ENCODE measurements at regions not wholly inside any gene's neighbourhood (a gene's known extent, or its start where the extent isn't known, plus 50 kb on each side); places are given as distances from the start of the nearest gene placed in this dataset.

DNA sequence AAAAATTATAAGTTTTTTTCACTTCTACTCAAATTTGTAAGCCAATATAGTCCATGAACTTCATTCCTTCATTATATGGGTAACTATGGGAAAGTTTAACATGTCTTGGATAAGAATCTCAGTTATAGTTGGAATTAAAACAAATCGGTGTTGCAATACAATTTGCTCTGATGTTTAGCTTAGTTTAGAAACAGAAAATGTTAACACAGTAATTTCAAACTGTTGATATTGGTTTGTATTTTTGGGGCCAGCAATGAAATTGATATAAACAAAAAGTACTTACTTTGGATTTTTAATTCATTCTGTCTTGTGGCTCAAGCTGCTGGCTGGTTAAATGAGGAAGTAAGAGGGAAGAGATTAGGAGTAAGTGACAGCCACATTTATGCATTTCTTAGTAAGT is 368.5 kb upstream of the NT5C1B start:
- TF ChIP-seq, protein P1, sequence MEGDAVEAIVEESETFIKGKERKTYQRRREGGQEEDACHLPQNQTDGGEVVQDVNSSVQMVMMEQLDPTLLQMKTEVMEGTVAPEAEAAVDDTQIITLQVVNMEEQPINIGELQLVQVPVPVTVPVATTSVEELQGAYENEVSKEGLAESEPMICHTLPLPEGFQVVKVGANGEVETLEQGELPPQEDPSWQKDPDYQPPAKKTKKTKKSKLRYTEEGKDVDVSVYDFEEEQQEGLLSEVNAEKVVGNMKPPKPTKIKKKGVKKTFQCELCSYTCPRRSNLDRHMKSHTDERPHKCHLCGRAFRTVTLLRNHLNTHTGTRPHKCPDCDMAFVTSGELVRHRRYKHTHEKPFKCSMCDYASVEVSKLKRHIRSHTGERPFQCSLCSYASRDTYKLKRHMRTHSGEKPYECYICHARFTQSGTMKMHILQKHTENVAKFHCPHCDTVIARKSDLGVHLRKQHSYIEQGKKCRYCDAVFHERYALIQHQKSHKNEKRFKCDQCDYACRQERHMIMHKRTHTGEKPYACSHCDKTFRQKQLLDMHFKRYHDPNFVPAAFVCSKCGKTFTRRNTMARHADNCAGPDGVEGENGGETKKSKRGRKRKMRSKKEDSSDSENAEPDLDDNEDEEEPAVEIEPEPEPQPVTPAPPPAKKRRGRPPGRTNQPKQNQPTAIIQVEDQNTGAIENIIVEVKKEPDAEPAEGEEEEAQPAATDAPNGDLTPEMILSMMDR (IDR thresholded peaks at IDR 0.05), result no peak
- no peak for TF ChIP-seq POLR2A (IDR thresholded peaks at IDR 0.05)

Data from esophagus squamous epithelium (tissue), 4 donors.